H9 (cell line): ENCODE measurements at regions not wholly inside any gene's neighbourhood (a gene's known extent, or its start where the extent isn't known, plus 50 kb on each side); places are given as distances from the start of the nearest gene placed in this dataset.
"Not testable (repeated sequence)": the region's sequence is repeated elsewhere in the genome, so short reads cannot be mapped to it uniquely, and the experiment has no call there.

Experiments
- DNase-seq: peaks from one replicate; pipeline ENCODE4 v3.0.0-alpha.2; 2017
- H2AFZ ChIP-seq: one replicate; pipeline ENCODE4 v1.6.1; 2013; ENCODE audit warnings: mild to moderate bottlenecking, low read length, control low read depth, moderate library complexity
- H2AK5ac ChIP-seq: 2 replicates; pipeline ENCODE4 v1.6.1; 2013; ENCODE audit warnings: low read length, control low read depth, mixed read lengths; ENCODE audit not compliant: insufficient read length
- H2BK120ac ChIP-seq: one replicate; pipeline ENCODE4 v1.6.1; 2013; ENCODE audit warnings: low read depth, mild to moderate bottlenecking, low read length, control low read depth, inconsistent platforms; ENCODE audit not compliant: poor library complexity, severe bottlenecking
- H2BK12ac ChIP-seq: 2 replicates; pipeline ENCODE4 v1.6.1; 2013; ENCODE audit warnings: low read length, control low read depth, mixed read lengths, low read depth; ENCODE audit not compliant: insufficient read length
- H2BK15ac ChIP-seq: 2 replicates; pipeline ENCODE4 v1.6.1; 2013; ENCODE audit warnings: low read depth, low read length, control low read depth
- H2BK20ac ChIP-seq: one replicate; pipeline ENCODE4 v1.6.1; 2013; ENCODE audit warnings: low read depth, mild to moderate bottlenecking, low read length, control low read depth, inconsistent platforms; ENCODE audit not compliant: poor library complexity, severe bottlenecking
- H2BK5ac ChIP-seq: 2 replicates; pipeline ENCODE4 v1.6.1; 2013; ENCODE audit warnings: low read length, control low read depth, mixed read lengths; ENCODE audit not compliant: insufficient read length
- H3K14ac ChIP-seq: 2 replicates; pipeline ENCODE4 v1.6.1; 2013; ENCODE audit warnings: low read length, control low read depth; ENCODE audit not compliant: insufficient read depth
- H3K18ac ChIP-seq: 2 replicates; pipeline ENCODE4 v1.6.1; 2013; ENCODE audit warnings: low read depth, mild to moderate bottlenecking, mixed read lengths, low read length, control low read depth; ENCODE audit not compliant: insufficient read length
- H3K23ac ChIP-seq: 2 replicates; pipeline ENCODE4 v1.6.1; 2013; ENCODE audit warnings: low read length, control low read depth, mixed read lengths, low read depth; ENCODE audit not compliant: insufficient read length
- H3K23me2 ChIP-seq: 2 replicates; pipeline ENCODE4 v1.6.1; 2013; ENCODE audit warnings: low read depth, mild to moderate bottlenecking, mixed read lengths, low read length, control low read depth; ENCODE audit not compliant: insufficient read length, poor library complexity, severe bottlenecking
- H3K27ac ChIP-seq: 2 replicates; pipeline ENCODE4 v1.5.1; 2013; ENCODE audit warnings: low read length, control low read depth, mixed read lengths, low read depth; ENCODE audit not compliant: insufficient read length
- H3K27me3 ChIP-seq: 2 replicates; pipeline ENCODE4 v1.6.1; 2013; ENCODE audit warnings: low read length, control low read depth, inconsistent platforms; ENCODE audit not compliant: insufficient read depth
- H3K4ac ChIP-seq: 2 replicates; pipeline ENCODE4 v1.6.1; 2013; ENCODE audit warnings: low read depth, mild to moderate bottlenecking, control low read depth, inconsistent platforms, low read length, moderate library complexity
- H3K4me1 ChIP-seq: 2 replicates; pipeline ENCODE4 v1.6.1; 2013; ENCODE audit warnings: low read length, control low read depth, inconsistent platforms; ENCODE audit not compliant: insufficient read depth
- H3K4me2 ChIP-seq: 2 replicates; pipeline ENCODE4 v1.6.1; 2013; ENCODE audit warnings: low read length, control low read depth, mixed read lengths; ENCODE audit not compliant: insufficient read length, insufficient read depth
- H3K56ac ChIP-seq: 2 replicates; pipeline ENCODE4 v1.6.1; 2013; ENCODE audit warnings: low read depth, mild to moderate bottlenecking, mixed read lengths, low read length, control low read depth; ENCODE audit not compliant: insufficient read length
- H3K79me1 ChIP-seq: 2 replicates; pipeline ENCODE4 v1.6.1; 2013; ENCODE audit warnings: low read depth, mild to moderate bottlenecking, moderate library complexity, low read length, control low read depth, inconsistent platforms; ENCODE audit not compliant: insufficient read depth, poor library complexity, severe bottlenecking
- H3K79me2 ChIP-seq: 2 replicates; pipeline ENCODE4 v1.6.1; 2013; ENCODE audit warnings: low read length, control low read depth, inconsistent platforms; ENCODE audit not compliant: insufficient read depth
- H3K9ac ChIP-seq: 2 replicates; pipeline ENCODE4 v1.6.1; 2013; ENCODE audit warnings: low read length, control low read depth, mixed read lengths; ENCODE audit not compliant: insufficient read length; ENCODE audit errors: extremely low read depth
- H3K9me3 ChIP-seq: one replicate; pipeline ENCODE4 v1.6.1; 2013; ENCODE audit warnings: low read depth, low read length, inconsistent platforms; ENCODE audit not compliant: control insufficient read depth
- H3T11ph ChIP-seq: one replicate; pipeline ENCODE4 v1.6.1; 2013; ENCODE audit warnings: mild to moderate bottlenecking, low read length, control low read depth, inconsistent platforms
- H4K20me1 ChIP-seq: one replicate; pipeline ENCODE4 v1.6.1; 2013; ENCODE audit not compliant: control insufficient read depth, insufficient read length, insufficient read depth
- H4K5ac ChIP-seq: 2 replicates; pipeline ENCODE4 v1.6.1; 2013; ENCODE audit warnings: low read depth, mild to moderate bottlenecking, mixed read lengths, low read length, control low read depth; ENCODE audit not compliant: insufficient read length
- H4K8ac ChIP-seq: replicated peaks from 2 replicates; pipeline ENCODE4 v1.6.1; 2013; ENCODE audit warnings: low read length, control low read depth, mixed read lengths, low read depth; ENCODE audit not compliant: insufficient read length
- H4K91ac ChIP-seq: 2 replicates; pipeline ENCODE4 v1.6.1; 2013; ENCODE audit warnings: low read depth, mild to moderate bottlenecking, moderate library complexity, mixed read lengths, low read length, control low read depth; ENCODE audit not compliant: insufficient read length
- H3K27ac Mint-ChIP-seq, 3 experiments: 2 replicates in 2 of 3; 3 replicates in 1 of 3; pipeline ENCODE4 v1.8.0; 2020 to 2021; ENCODE audit warnings: mixed read lengths in 3 of 3, mild to moderate bottlenecking in 1 of 3, moderate library complexity in 1 of 3
- H3K27me3 Mint-ChIP-seq: 2 replicates; pipeline ENCODE4 v1.8.0; 2021; ENCODE audit warnings: low read depth, mild to moderate bottlenecking, moderate library complexity, mixed read lengths
- H3K36me3 Mint-ChIP-seq, 3 experiments: 2 replicates in 2 of 3; 3 replicates in 1 of 3; pipeline ENCODE4 v1.8.0; 2020 to 2021; ENCODE audit warnings: low read depth in 3 of 3, mixed read lengths in 3 of 3; ENCODE audit not compliant: insufficient read depth in 1 of 3
- H3K4me1 Mint-ChIP-seq, 2 experiments: 2 replicates each; pipeline ENCODE4 v1.8.0; 2020; ENCODE audit warnings: mixed read lengths in 2 of 2
- H3K4me3 Mint-ChIP-seq, 2 experiments: 2 replicates in 1 of 2; 3 replicates in 1 of 2; pipeline ENCODE4 v1.8.0; 2020 to 2021; ENCODE audit warnings: mild to moderate bottlenecking in 2 of 2, mixed read lengths in 2 of 2, moderate library complexity in 1 of 2
- H3K9me3 Mint-ChIP-seq, 2 experiments: 2 replicates in 1 of 2; 3 replicates in 1 of 2; pipeline ENCODE4 v1.8.0; 2020; ENCODE audit warnings: mild to moderate bottlenecking in 2 of 2, mixed read lengths in 2 of 2, moderate library complexity in 1 of 2
- WGBS: extraction: QIAGEN DNeasy Blood & Tissue Kit; methylation state at CpG from one replicate; pipeline ENCODE4 v1.1.7; 2013; ENCODE audit warnings: missing lambda C conversion rate, low lambda C conversion rate, mixed read lengths; ENCODE audit not compliant: insufficient read length; ENCODE audit errors: extremely low coverage; 5-methylcytosine and 5-hydroxymethylcytosine counted together
- TF ChIP-seq, protein P1 (sequence below): fragments of 200-600 bp; sonication (generic); conservative IDR thresholded peaks from 3 replicates; pipeline ENCODE4 v1.8.0; 2021; ENCODE audit warnings: antibody characterized with exemption, mild to moderate bottlenecking

DNA sequence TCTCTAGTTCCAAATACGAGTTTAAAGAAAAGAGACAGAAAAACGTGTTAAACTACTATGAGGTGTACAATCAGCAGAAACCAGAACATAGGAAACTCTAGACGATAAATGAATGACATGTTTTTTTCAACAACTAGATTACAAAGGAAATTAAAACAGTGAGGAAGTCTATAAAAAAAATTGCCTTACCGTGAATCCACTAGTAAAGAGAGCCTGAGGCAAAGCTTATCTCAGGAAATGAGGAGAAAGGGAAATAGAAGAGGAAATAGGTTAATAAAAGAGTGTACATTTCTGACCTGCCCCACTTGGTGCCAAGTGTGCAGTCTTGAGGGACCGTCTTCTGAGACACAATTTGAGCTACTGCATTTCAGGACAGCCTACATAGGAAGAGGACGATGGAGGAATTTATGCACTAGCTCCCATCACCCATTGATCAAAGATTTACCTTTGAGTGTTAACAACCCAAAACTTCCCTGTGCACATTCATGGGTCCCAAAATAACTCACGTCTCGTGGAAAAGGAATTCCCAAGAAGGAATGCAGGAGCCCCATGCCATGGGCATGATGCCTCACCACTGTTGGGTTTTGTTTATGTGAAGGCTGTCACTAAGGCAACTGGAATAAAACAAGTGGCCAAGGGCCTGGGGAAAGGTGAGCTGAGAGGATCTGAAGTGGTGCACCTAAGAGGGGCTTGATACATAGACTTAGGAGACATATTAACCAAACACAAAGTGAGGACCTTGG is 53.6 kb upstream of the SLC1A3 start:
- Mint-ChIP-seq H3K27ac (peak overlapping the region in 1 of 3 experiments; percentile 29; a peak in 1 of 7 replicates), H3K4me1 (no peaks in the 10 kb centered on the region), H3K4me3 (no peak overlapping the region), H3K9me3 (peaks cover 0 to 5% of the 10 kb centered on the region in 2 experiments; a peak in 1 of 5 replicates), H3K27me3 (no peaks in the 10 kb centered on the region), H3K36me3 (0 out of 7 replicates have a peak, but pooled peaks cover 0 to 2% (median 0%) of the 10 kb centered on the region in 3 experiments)
- Histone ChIP-seq H2AK5ac (no peak overlapping the region), H3K9me3 (no peaks in the 10 kb centered on the region), H3K79me1 (no peaks in the 10 kb centered on the region), H3K56ac (no peak overlapping the region), H4K8ac (no peak overlapping the region), H3K27me3 (no peaks in the 10 kb centered on the region), H3T11ph (no peak overlapping the region), H2AFZ (no peak overlapping the region), H3K14ac (no peak overlapping the region), H4K20me1 (no peaks in the 10 kb centered on the region), H4K91ac (no peak overlapping the region), H3K18ac (no peak overlapping the region), H3K9ac (no peak overlapping the region), H3K79me2 (no peaks in the 10 kb centered on the region), H2BK15ac (no peak overlapping the region), H3K23me2 (no peaks in the 10 kb centered on the region), H3K23ac (no peak overlapping the region), H3K4me1 (no peaks in the 10 kb centered on the region), H3K4me2 (no peak overlapping the region), H2BK120ac (no peak overlapping the region), H2BK12ac (no peak overlapping the region), H3K4ac (no peak overlapping the region), H2BK5ac (no peak overlapping the region), H3K27ac (no peak overlapping the region), H2BK20ac (no peak overlapping the region), H4K5ac (no peak overlapping the region)
- DNase-seq, result peak; percentile 43
- no CpG with 5 or more reads among the region's 8 CpGs for WGBS
- TF ChIP-seq, protein P1, sequence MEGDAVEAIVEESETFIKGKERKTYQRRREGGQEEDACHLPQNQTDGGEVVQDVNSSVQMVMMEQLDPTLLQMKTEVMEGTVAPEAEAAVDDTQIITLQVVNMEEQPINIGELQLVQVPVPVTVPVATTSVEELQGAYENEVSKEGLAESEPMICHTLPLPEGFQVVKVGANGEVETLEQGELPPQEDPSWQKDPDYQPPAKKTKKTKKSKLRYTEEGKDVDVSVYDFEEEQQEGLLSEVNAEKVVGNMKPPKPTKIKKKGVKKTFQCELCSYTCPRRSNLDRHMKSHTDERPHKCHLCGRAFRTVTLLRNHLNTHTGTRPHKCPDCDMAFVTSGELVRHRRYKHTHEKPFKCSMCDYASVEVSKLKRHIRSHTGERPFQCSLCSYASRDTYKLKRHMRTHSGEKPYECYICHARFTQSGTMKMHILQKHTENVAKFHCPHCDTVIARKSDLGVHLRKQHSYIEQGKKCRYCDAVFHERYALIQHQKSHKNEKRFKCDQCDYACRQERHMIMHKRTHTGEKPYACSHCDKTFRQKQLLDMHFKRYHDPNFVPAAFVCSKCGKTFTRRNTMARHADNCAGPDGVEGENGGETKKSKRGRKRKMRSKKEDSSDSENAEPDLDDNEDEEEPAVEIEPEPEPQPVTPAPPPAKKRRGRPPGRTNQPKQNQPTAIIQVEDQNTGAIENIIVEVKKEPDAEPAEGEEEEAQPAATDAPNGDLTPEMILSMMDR, result no peak

DNA sequence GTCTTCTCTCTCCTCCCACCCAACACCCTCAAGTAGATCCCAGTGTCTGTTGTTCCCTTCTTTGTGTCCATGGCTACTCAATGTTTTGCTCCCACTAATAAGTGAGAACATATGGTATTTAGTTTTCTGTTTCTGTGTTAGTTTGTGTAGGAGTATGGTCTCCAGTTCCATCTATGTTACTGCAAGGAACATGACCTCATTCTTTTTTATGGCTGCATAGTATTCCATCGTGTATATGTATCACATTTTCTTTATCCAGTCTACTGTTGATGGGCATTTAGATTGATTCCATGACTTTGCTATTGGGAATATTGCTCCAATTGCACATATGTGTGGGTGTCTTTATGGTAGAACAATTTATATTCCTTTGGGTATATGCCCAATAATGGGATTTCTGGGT is 51.4 kb upstream of the SLC1A3 start:
- H3K27ac Mint-ChIP-seq, H3K27me3 ChIP-seq, H3K18ac ChIP-seq, H3K23me2 ChIP-seq, H3K56ac ChIP-seq, H2BK120ac ChIP-seq, H3K4me1 ChIP-seq, DNase-seq, H4K91ac ChIP-seq, H3K14ac ChIP-seq, H4K5ac ChIP-seq, H3K79me2 ChIP-seq, H2AFZ ChIP-seq, H2AK5ac ChIP-seq, H2BK12ac ChIP-seq, H3K4ac ChIP-seq, H3K9me3 ChIP-seq, H2BK5ac ChIP-seq, H4K20me1 ChIP-seq, H2BK20ac ChIP-seq, H3K36me3 Mint-ChIP-seq, H4K8ac ChIP-seq, H3K4me2 ChIP-seq, H3K9me3 Mint-ChIP-seq, H3K4me1 Mint-ChIP-seq, H3K4me3 Mint-ChIP-seq, H3T11ph ChIP-seq, H3K27me3 Mint-ChIP-seq, H2BK15ac ChIP-seq, H3K27ac ChIP-seq, H3K79me1 ChIP-seq, H3K23ac ChIP-seq, H3K9ac ChIP-seq: not testable (repeated sequence)
- no CpG with 5 or more reads among the region's 1 CpG for WGBS
